Mesenchymal stem cell (in vitro differentiated cells and primary cell): ENCODE measurements at regions not wholly inside any gene's neighbourhood (a gene's known extent, or its start where the extent isn't known, plus 50 kb on each side); places are given as distances from the start of the nearest gene placed in this dataset.

Experiments used
- DNase-seq: peaks from one replicate; pipeline ENCODE4 v3.0.0-alpha.2; 2013
- H2AFZ ChIP-seq: one replicate; pipeline ENCODE4 v1.6.1; 2013; ENCODE audit warnings: low read depth, mild to moderate bottlenecking, control low read depth, inconsistent platforms, low read length, moderate library complexity
- H2AK5ac ChIP-seq: 2 replicates; pipeline ENCODE4 v1.6.1; 2013; ENCODE audit warnings: low read length, moderate library complexity, mild to moderate bottlenecking, inconsistent platforms; ENCODE audit not compliant: severe bottlenecking
- H2BK120ac ChIP-seq: one replicate; pipeline ENCODE4 v1.6.1; 2013; ENCODE audit warnings: low read depth, mild to moderate bottlenecking, inconsistent platforms, low read length, moderate library complexity
- H2BK12ac ChIP-seq, 2 experiments: one replicate each; pipeline ENCODE4 v1.6.1; 2013; ENCODE audit warnings: inconsistent platforms in 2 of 2, low read length in 2 of 2, mild to moderate bottlenecking in 2 of 2, moderate library complexity in 2 of 2, control low read depth in 1 of 2
- H2BK15ac ChIP-seq: one replicate; pipeline ENCODE4 v1.6.1; 2013; ENCODE audit warnings: mild to moderate bottlenecking, low read depth, inconsistent platforms; ENCODE audit not compliant: poor library complexity, severe bottlenecking
- H2BK5ac ChIP-seq: 2 replicates; pipeline ENCODE4 v1.6.1; 2013; ENCODE audit warnings: low read depth, mild to moderate bottlenecking, low read length, control low read depth, inconsistent platforms; ENCODE audit not compliant: poor library complexity, severe bottlenecking
- H3K14ac ChIP-seq, 2 experiments: one replicate each; pipeline ENCODE4 v1.6.1; 2013; ENCODE audit warnings: inconsistent platforms in 2 of 2, low read length in 2 of 2, control low read depth in 1 of 2, mild to moderate bottlenecking in 1 of 2, moderate library complexity in 1 of 2
- H3K18ac ChIP-seq, 2 experiments: one replicate each; pipeline ENCODE4 v1.6.1; 2013; ENCODE audit warnings: inconsistent platforms in 2 of 2, low read length in 2 of 2, control low read depth in 1 of 2, low read depth in 1 of 2, mild to moderate bottlenecking in 1 of 2
- H3K23ac ChIP-seq, 2 experiments: one replicate each; pipeline ENCODE4 v1.6.1; 2013; ENCODE audit warnings: inconsistent platforms in 2 of 2, low read length in 2 of 2, mild to moderate bottlenecking in 2 of 2, moderate library complexity in 2 of 2, control low read depth in 1 of 2
- H3K27ac ChIP-seq: 2 replicates; pipeline ENCODE4 v1.5.1; 2013; ENCODE audit warnings: mild to moderate bottlenecking, moderate library complexity, low read length, control low read depth, inconsistent platforms; ENCODE audit not compliant: poor library complexity, severe bottlenecking
- H3K27me3 ChIP-seq, 2 experiments: 2 replicates each; pipeline versions ENCODE4 v1.6.1 to v1.7.0; 2013; ENCODE audit warnings: low read length in 2 of 2, mild to moderate bottlenecking in 2 of 2, moderate library complexity in 2 of 2, control low read depth in 1 of 2, inconsistent platforms in 1 of 2; ENCODE audit not compliant: control insufficient read depth in 1 of 2, insufficient read depth in 1 of 2
- H3K36me3 ChIP-seq, 2 experiments: 2 replicates each; pipeline versions ENCODE4 v1.6.1 to v1.7.0; 2013; ENCODE audit warnings: low read length in 2 of 2, control low read depth in 1 of 2, inconsistent platforms in 1 of 2, low read depth in 1 of 2, mild to moderate bottlenecking in 1 of 2; ENCODE audit not compliant: insufficient read depth in 2 of 2, control insufficient read depth in 1 of 2
- H3K4ac ChIP-seq, 2 experiments: one replicate each; pipeline ENCODE4 v1.6.1; 2013; ENCODE audit warnings: inconsistent platforms in 2 of 2, low read length in 2 of 2, mild to moderate bottlenecking in 2 of 2, moderate library complexity in 2 of 2, control low read depth in 1 of 2, low read depth in 1 of 2
- H3K4me1 ChIP-seq: 2 replicates; pipeline ENCODE4 v1.6.1; 2013; ENCODE audit warnings: low read depth, low read length, control low read depth; ENCODE audit not compliant: control insufficient read depth, insufficient read depth
- H3K4me2 ChIP-seq: 2 replicates; pipeline ENCODE4 v1.6.1; 2013; ENCODE audit warnings: low read length, mild to moderate bottlenecking, inconsistent platforms; ENCODE audit not compliant: poor library complexity, severe bottlenecking
- H3K4me3 ChIP-seq, 2 experiments: 2 replicates each; pipeline versions ENCODE4 v1.5.1 to v1.7.0; 2013; ENCODE audit warnings: low read length in 2 of 2, mild to moderate bottlenecking in 2 of 2, control low read depth in 1 of 2, low read depth in 1 of 2; ENCODE audit not compliant: insufficient read depth in 1 of 2
- H3K79me1 ChIP-seq: replicated peaks from 2 replicates; pipeline ENCODE4 v1.6.1; 2013; ENCODE audit warnings: mild to moderate bottlenecking, control low read depth, low read length, inconsistent platforms; ENCODE audit not compliant: poor library complexity, severe bottlenecking
- H3K9ac ChIP-seq: 2 replicates; pipeline ENCODE4 v1.7.0; 2013; ENCODE audit warnings: mild to moderate bottlenecking, low read length, moderate library complexity
- H3K9me3 ChIP-seq: 2 replicates; pipeline ENCODE4 v1.7.0; 2013; ENCODE audit warnings: mild to moderate bottlenecking, low read length; ENCODE audit not compliant: control insufficient read depth
- H4K8ac ChIP-seq: one replicate; pipeline ENCODE4 v1.6.1; 2013; ENCODE audit warnings: inconsistent platforms, mild to moderate bottlenecking, low read length, moderate library complexity
- H4K91ac ChIP-seq: one replicate; pipeline ENCODE4 v1.6.1; 2013; ENCODE audit warnings: mild to moderate bottlenecking, low read length, inconsistent platforms
- WGBS: methylation state at CpG from one replicate; pipeline ENCODE4 v1.1.7; 2013; ENCODE audit warnings: mixed read lengths; 5-methylcytosine and 5-hydroxymethylcytosine counted together

GRCh38 chr2:20509770-20510490 is 63.1 kb downstream of the RHOB start:
- Histone ChIP-seq H2BK120ac (no peak overlapping the region), H3K27ac (no peak overlapping the region), H3K79me1 (no peaks in the 10 kb centered on the region), H4K8ac (no peak overlapping the region), H4K91ac (no peak overlapping the region), H3K4me2 (no peak overlapping the region), H3K23ac (no peak overlapping the region), H3K36me3 (no peaks in the 10 kb centered on the region), H2BK12ac (no peak overlapping the region), H3K18ac (no peak overlapping the region), H2BK15ac (no peak overlapping the region), H3K14ac (no peak overlapping the region), H2BK5ac (no peak overlapping the region), H3K4me3 (no peak overlapping the region), H3K9me3 (no peaks in the 10 kb centered on the region), H3K27me3 (no peaks in the 10 kb centered on the region), H2AK5ac (no peak overlapping the region), H2AFZ (no peak overlapping the region), H3K9ac (no peak overlapping the region), H3K4ac (no peak overlapping the region), H3K4me1 (peaks cover 19% of the 10 kb centered on the region)
- DNase-seq: no peak
- 57% methylated on average over 14 of the region's 15 CpGs for WGBS

GRCh38 chr2:20511130-20511529 is 64.3 kb downstream of the RHOB start:
- H3K4me1 ChIP-seq: peaks cover 26% of the 10 kb centered on the region
- no peak overlapping the region for H2BK5ac ChIP-seq
- H3K4me2 ChIP-seq: no peak overlapping the region
- no peaks in the 10 kb centered on the region for H3K27me3 ChIP-seq
- no peak overlapping the region for H2BK12ac ChIP-seq
- no peak overlapping the region for H4K8ac ChIP-seq
- 94% methylated on average over 5 of the region's 5 CpGs for WGBS
- H2AFZ ChIP-seq: no peak overlapping the region
- H4K91ac ChIP-seq: peak overlapping the region; percentile 15
- no peak overlapping the region for H3K4me3 ChIP-seq
- H3K4ac ChIP-seq: no peak overlapping the region
- peak overlapping the region; percentile 54 for H2AK5ac ChIP-seq
- no peak for DNase-seq
- no peak overlapping the region for H3K9ac ChIP-seq
- no peaks in the 10 kb centered on the region for H3K9me3 ChIP-seq
- no peak overlapping the region for H3K27ac ChIP-seq
- H3K79me1 ChIP-seq: no peaks in the 10 kb centered on the region
- H3K36me3 ChIP-seq: no peaks in the 10 kb centered on the region
- H2BK15ac ChIP-seq: peak overlapping the region; percentile 45
- H3K23ac ChIP-seq: no peak overlapping the region
- H2BK120ac ChIP-seq: no peak overlapping the region
- H3K14ac ChIP-seq: no peak overlapping the region
- H3K18ac ChIP-seq: no peak overlapping the region

DNA sequence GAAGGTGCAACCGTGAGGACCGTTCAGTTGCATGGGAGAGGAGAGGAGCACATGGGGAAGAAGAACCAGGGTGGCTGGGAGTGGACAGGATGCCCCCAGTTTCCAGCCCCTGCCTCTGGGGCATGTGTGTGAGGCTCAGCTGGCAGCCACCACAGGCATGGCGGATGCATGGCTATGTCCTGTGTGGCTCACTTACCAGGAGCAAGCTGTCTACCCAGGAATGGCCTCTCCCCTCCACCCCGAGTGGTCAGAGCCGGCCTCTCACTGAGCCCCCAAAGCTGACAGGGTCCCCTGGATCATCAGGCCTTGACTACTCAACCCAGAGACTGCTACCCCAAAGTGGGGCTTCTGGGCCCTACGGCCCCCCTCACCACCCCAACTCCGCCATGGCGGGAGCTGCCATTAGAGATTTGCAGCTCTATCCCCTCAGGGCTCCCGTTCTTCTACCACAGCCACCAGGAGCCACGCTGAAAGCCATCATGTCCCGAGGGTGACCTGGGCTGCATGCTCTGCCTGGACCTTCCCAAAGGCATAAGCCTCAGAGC is 65.3 kb downstream of the RHOB start:
- H3K14ac ChIP-seq: peak overlapping the region in 1 of 2 experiments; percentile 31
- peak overlapping the region in 1 of 2 experiments; percentile 31 for H2BK12ac ChIP-seq
- 95% methylated on average over 11 of the region's 11 CpGs for WGBS
- no peak overlapping the region for H4K91ac ChIP-seq
- H3K27me3 ChIP-seq: no peaks in the 10 kb centered on the region
- H2BK5ac ChIP-seq: no peak overlapping the region
- H3K4me3 ChIP-seq: no peak overlapping the region
- H2BK120ac ChIP-seq: peak overlapping the region; percentile 1
- H4K8ac ChIP-seq: no peak overlapping the region
- H3K27ac ChIP-seq: no peak overlapping the region
- H3K4ac ChIP-seq: no peak overlapping the region
- DNase-seq: no peak
- peak overlapping the region in 1 of 2 experiments; percentile 6 for H3K18ac ChIP-seq
- H3K9ac ChIP-seq: no peak overlapping the region
- no peak overlapping the region for H2BK15ac ChIP-seq
- H3K36me3 ChIP-seq: no peaks in the 10 kb centered on the region
- no peaks in the 10 kb centered on the region for H3K9me3 ChIP-seq
- H3K23ac ChIP-seq: no peak overlapping the region
- no peaks in the 10 kb centered on the region for H3K79me1 ChIP-seq
- H2AK5ac ChIP-seq: peak overlapping the region; percentile 5
- H2AFZ ChIP-seq: no peak overlapping the region
- peaks cover 24% of the 10 kb centered on the region for H3K4me1 ChIP-seq
- no peak overlapping the region for H3K4me2 ChIP-seq

- H3K9me3 ChIP-seq: no peaks in the 10 kb centered on the region
- H3K79me1 ChIP-seq: no peaks in the 10 kb centered on the region
- peaks cover 25% of the 10 kb centered on the region for H3K4me1 ChIP-seq
- H3K27me3 ChIP-seq: no peaks in the 10 kb centered on the region
- H3K14ac ChIP-seq: peak overlapping the region in 1 of 2 experiments; percentile 76
- H3K4me3 ChIP-seq: no peak overlapping the region
- peak overlapping the region; percentile 17 for H2BK15ac ChIP-seq
- WGBS: 98% methylated on average over 7 of the region's 7 CpGs
- DNase-seq: no peak
- no peak overlapping the region for H4K8ac ChIP-seq
- H3K27ac ChIP-seq: no peak overlapping the region
- peak overlapping the region in 1 of 2 experiments; percentile 87 for H3K18ac ChIP-seq
- H2AFZ ChIP-seq: no peak overlapping the region
- no peak overlapping the region for H2BK120ac ChIP-seq
- peak overlapping the region; percentile 46 for H3K9ac ChIP-seq
- peak overlapping the region in 1 of 2 experiments; percentile 75 for H3K4ac ChIP-seq
- no peak overlapping the region for H3K4me2 ChIP-seq
- H4K91ac ChIP-seq: peak overlapping the region; percentile 55
- H3K36me3 ChIP-seq: no peaks in the 10 kb centered on the region
- H2BK12ac ChIP-seq: peak overlapping the region; percentile 20 to 99
- H2BK5ac ChIP-seq: no peak overlapping the region
- H3K23ac ChIP-seq: no peak overlapping the region
- peak overlapping the region; percentile 81 for H2AK5ac ChIP-seq
Observed at GRCh38 chr2:20513946-20514345, 67.1 kb downstream of the RHOB start.
